ENCODE measurements at regions not wholly inside any gene's neighbourhood (a gene's known extent, or its start where the extent isn't known, plus 50 kb on each side); places are given as distances from the start of the nearest gene placed in this dataset.

GRCh38 chr20:7389216-7389615, 551.0 kb downstream of the HAO1 start:
- H4K91ac ChIP-seq (ENCODE audit: insufficient read depth, low read depth, low read length): no peak overlapping the region
- no peak overlapping the region for H2AK5ac ChIP-seq (ENCODE audit: low read depth, low read length)
- H4K5ac ChIP-seq (ENCODE audit: low read depth, low read length): no peak overlapping the region
- H2BK15ac ChIP-seq (ENCODE audit: low read depth, low read length): no peak overlapping the region
- H3K23ac ChIP-seq (ENCODE audit: low read depth, low read length): no peak overlapping the region
- no peak overlapping the region for H3K18ac ChIP-seq (ENCODE audit: low read depth, low read length)
- no peak overlapping the region for H3K4me2 ChIP-seq (ENCODE audit: low read depth, low read length)
- no peak overlapping the region for H2BK5ac ChIP-seq (ENCODE audit: low read depth, low read length, poor library complexity, severe bottlenecking)
- H2AFZ ChIP-seq (replicated peaks; ENCODE audit: low read length, poor library complexity): no peak overlapping the region
- H2AK9ac ChIP-seq (replicated peaks; ENCODE audit: low read depth, low read length, poor library complexity): no peak overlapping the region
- H3K9ac ChIP-seq (ENCODE audit: low read depth, low read length): no peak overlapping the region
- H3K4me1 ChIP-seq (ENCODE audit: control insufficient read depth, insufficient read depth, low read length): no peaks in the 10 kb centered on the region
- CTCF ChIA-PET: no interaction called here
- no peaks in the 10 kb centered on the region for H3K27me3 ChIP-seq (ENCODE audit: control insufficient read depth, insufficient read depth, low read length)
- H3K56ac ChIP-seq (ENCODE audit: extremely low read depth, insufficient read depth, low read length): no peak overlapping the region
- intact Hi-C loops (cut with micrococcal nuclease) (no loop called here), dilution Hi-C loops (cut with HindIII; ENCODE audit: low sequenced_read_pairs, unreplicated experiment) (no loop called here), in situ Hi-C loops (cut with MboI; ENCODE audit: low sequenced_read_pairs) (no loop called here)
- no peaks in the 10 kb centered on the region for H4K20me1 ChIP-seq (ENCODE audit: insufficient read depth, low read length)
- H3K4me3 ChIP-seq (ENCODE audit: insufficient read depth, low read depth, low read length): no peak overlapping the region
- POLR2A ChIA-PET (ENCODE audit: unreplicated experiment): no interaction called here
- DNase-seq (no peak), ATAC-seq (ENCODE audit: low read depth) (no peak)
- no peak overlapping the region for H4K8ac ChIP-seq (ENCODE audit: low read depth in 2 of 2, low read length in 2 of 2)
- H3K79me1 ChIP-seq (ENCODE audit: low read depth in 1 of 2, low read length in 2 of 2): no peaks in the 10 kb centered on the region
- BruUV-seq (replicated peaks): no TSS peak
- no peak overlapping the region for H3K4ac ChIP-seq (ENCODE audit: low read depth, low read length)
- TF ChIP-seq MXI1 (IDR thresholded peaks at IDR 0.05; ENCODE audit: borderline replicate concordance, low read depth, low read length) (no peak), RFX5 (IDR thresholded peaks at IDR 0.05; ENCODE audit: low read depth, low read length) (no peak), BHLHE40 (IDR thresholded peaks at IDR 0.05; ENCODE audit: low read depth, low read length) (no peak), MAZ (IDR thresholded peaks at IDR 0.05; ENCODE audit: borderline replicate concordance, low read depth, low read length) (no peak), MAFK (IDR thresholded peaks at IDR 0.05; ENCODE audit: low read depth, low read length) (no peak), CHD1 (IDR thresholded peaks at IDR 0.05; ENCODE audit: low read depth, low read length) (no peak), CTCF (conservative IDR thresholded peaks at IDR 0.05; ENCODE audit: low read depth, low read length) (no peak)
- TF ChIP-seq, protein P1, sequence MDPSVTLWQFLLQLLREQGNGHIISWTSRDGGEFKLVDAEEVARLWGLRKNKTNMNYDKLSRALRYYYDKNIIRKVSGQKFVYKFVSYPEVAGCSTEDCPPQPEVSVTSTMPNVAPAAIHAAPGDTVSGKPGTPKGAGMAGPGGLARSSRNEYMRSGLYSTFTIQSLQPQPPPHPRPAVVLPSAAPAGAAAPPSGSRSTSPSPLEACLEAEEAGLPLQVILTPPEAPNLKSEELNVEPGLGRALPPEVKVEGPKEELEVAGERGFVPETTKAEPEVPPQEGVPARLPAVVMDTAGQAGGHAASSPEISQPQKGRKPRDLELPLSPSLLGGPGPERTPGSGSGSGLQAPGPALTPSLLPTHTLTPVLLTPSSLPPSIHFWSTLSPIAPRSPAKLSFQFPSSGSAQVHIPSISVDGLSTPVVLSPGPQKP (IDR thresholded peaks at IDR 0.05; ENCODE audit: borderline replicate concordance, low read depth, low read length): no peak
- H3K27ac ChIP-seq (ENCODE audit: insufficient read depth, low read length): no peak overlapping the region
- H2BK120ac ChIP-seq (ENCODE audit: low read depth, low read length): no peak overlapping the region
- no peak overlapping the region for H2BK20ac ChIP-seq (ENCODE audit: low read depth, low read length)
- H3K36me3 ChIP-seq (ENCODE audit: control insufficient read depth, insufficient read depth, low read length): no peaks in the 10 kb centered on the region
- no peaks in the 10 kb centered on the region for H3K9me1 ChIP-seq (ENCODE audit: insufficient read depth, low read length)
- no peak overlapping the region for H3K14ac ChIP-seq (replicated peaks; ENCODE audit: low read depth, low read length)
- H3K9me3 ChIP-seq (ENCODE audit: control insufficient read depth, insufficient read depth, low read length): no peaks in the 10 kb centered on the region
